A673 (cell line): ENCODE measurements at regions not wholly inside any gene's neighbourhood (a gene's known extent, or its start where the extent isn't known, plus 50 kb on each side); places are given as distances from the start of the nearest gene placed in this dataset.

Experiments
- CTCF ChIP-seq: fragments of 300-800, 200-600 bp; sonication (generic); conservative IDR thresholded peaks from 2 replicates; pipeline ENCODE4 v1.5.1; 2017; ENCODE audit warnings: low read depth, mild to moderate bottlenecking, antibody characterized with exemption, low read length, moderate library complexity, mixed read lengths
- EZH2 ChIP-seq: fragments of 200-600 bp; sonication (generic); IDR thresholded peaks from 2 replicates; pipeline ENCODE4 v1.6.1; 2017; ENCODE audit warnings: borderline replicate concordance, low read depth, mild to moderate bottlenecking, mixed read lengths, antibody characterized with exemption, low read length; ENCODE audit not compliant: poor library complexity, severe bottlenecking

DNA sequence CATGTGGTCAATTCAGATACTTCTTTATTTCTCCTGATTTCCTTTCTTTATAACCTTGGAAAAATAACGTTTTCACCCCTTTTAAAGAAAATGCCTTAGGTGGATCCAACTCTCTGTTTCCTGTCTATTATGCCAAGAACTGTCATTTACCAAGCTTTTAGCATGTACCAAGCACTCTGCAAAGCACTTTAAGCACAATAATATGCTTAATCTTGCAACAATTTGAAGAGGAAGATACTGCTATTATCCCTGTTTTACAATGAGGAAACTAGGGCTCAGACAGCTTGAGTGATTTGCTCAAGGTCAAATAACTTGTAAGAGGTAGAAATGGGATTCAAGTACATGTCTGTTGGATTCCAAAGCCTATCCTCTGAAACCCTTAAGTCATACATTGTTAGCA is 224.8 kb upstream of the IL12B start:
- TF ChIP-seq CTCF, result no peak
- TF ChIP-seq EZH2, result no peak
